Thymus (tissue), 11 donors: ENCODE measurements at regions not wholly inside any gene's neighbourhood (a gene's known extent, or its start where the extent isn't known, plus 50 kb on each side); places are given as distances from the start of the nearest gene placed in this dataset.

Source experiments
- DNase-seq, 9 donors: peaks; one replicate each; pipeline ENCODE4 v3.0.0-alpha.2; 2013; ENCODE audit warnings: low spot score in 9 of 9, low read depth in 6 of 9, missing footprints in 1 of 9
- H3K27ac ChIP-seq, 2 donors: one replicate each; pipeline ENCODE4 v1.5.1; 2013; ENCODE audit warnings: control low read depth in 1 of 2, low read depth in 1 of 2, low read length in 1 of 2, mild to moderate bottlenecking in 1 of 2, moderate library complexity in 1 of 2
- H3K27me3 ChIP-seq, 2 donors: one replicate each; pipeline ENCODE4 v1.5.1; 2013; ENCODE audit warnings: low read length in 1 of 2; ENCODE audit not compliant: control insufficient read depth in 2 of 2, insufficient read depth in 1 of 2
- H3K36me3 ChIP-seq, 2 donors: one replicate each; pipeline ENCODE4 v1.5.1; 2013; ENCODE audit warnings: low read length in 1 of 2, mild to moderate bottlenecking in 1 of 2, moderate library complexity in 1 of 2; ENCODE audit not compliant: control insufficient read depth in 2 of 2, insufficient read depth in 2 of 2
- H3K4me1 ChIP-seq, 2 donors: one replicate each; pipeline ENCODE4 v1.5.1; 2013; ENCODE audit warnings: low read length in 2 of 2; ENCODE audit not compliant: control insufficient read depth in 2 of 2, insufficient read depth in 2 of 2
- H3K4me3 ChIP-seq, 2 donors: one replicate each; pipeline ENCODE4 v1.5.1; 2013; ENCODE audit warnings: low read length in 2 of 2, control low read depth in 1 of 2, mild to moderate bottlenecking in 1 of 2
- H3K9me3 ChIP-seq, 2 donors: one replicate each; pipeline ENCODE4 v1.5.1; 2013; ENCODE audit warnings: low read length in 1 of 2, mild to moderate bottlenecking in 1 of 2; ENCODE audit not compliant: control insufficient read depth in 2 of 2, insufficient read depth in 1 of 2
- WGBS: extraction: QIAGEN DNeasy Blood & Tissue Kit; methylation state at CpG from one replicate; pipeline ENCODE4 v1.1.7; 2013; 5-methylcytosine and 5-hydroxymethylcytosine counted together
- donor health status: healthy.

DNA sequence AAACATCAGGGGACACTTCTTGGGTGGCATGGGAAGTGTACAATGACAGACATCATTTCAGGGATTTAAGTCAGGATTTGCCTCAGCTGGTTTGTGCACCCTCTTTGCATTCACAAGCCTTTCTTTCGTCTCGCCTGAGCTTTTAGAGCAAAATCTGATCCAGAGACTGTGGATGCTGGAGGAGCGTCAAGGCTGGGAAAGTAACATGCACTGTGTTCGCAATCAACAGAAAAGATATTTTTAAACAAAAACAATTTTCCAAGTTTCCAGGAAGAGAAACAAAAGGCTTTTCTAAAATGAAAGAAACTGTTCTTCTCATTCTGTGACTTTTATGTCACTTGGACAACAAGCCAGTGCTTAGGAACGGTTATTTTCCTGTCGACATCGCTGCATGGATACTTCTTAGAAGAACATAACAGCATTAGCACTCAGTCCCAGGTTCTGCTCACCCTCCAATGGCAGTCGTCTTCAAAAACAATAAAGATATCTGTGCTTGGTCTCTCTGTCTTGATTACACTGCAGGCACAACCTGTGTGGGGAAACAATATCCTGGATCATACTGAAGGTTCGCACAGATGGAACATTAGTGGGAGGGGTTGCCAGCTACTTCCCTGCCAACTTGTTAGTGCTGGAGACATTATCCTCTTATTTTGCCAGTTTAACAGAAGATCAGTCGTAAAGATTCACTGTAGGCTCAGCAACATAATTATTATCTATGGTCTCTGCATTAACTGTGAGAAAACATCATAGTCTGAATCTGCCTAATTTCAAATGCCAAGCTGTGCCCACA, 403.3 kb upstream of the ATP2B1 start:
- H3K4me1 ChIP-seq: no peaks in the 10 kb centered on the region
- H3K36me3 ChIP-seq: no peaks in the 10 kb centered on the region
- DNase-seq: no peak
- H3K9me3 ChIP-seq: no peaks in the 10 kb centered on the region
- H3K4me3 ChIP-seq: no peak overlapping the region
- H3K27me3 ChIP-seq: no peaks in the 10 kb centered on the region
- H3K27ac ChIP-seq: no peak overlapping the region
- WGBS: 96% methylated on average over 10 of the region's 10 CpGs

DNA sequence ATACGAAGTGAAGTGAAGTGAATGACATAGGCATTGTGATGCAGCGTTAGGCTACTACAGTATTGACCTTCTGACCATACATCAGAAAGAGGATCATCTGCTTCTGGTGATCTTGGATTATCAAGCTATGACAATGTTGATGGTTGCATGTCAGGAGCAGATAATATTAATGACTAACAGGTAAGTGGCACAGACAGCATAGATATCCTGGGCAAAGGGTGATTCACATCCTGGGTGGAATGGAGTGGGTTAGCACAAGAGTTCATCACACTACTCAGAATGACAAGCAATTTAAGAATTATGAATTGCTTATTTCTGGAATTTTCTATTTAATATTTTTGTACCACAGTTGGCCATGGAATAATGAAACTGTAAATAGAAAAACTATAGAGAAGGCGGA, 397.9 kb upstream of the ATP2B1 start:
- Histone ChIP-seq H3K36me3 (no peaks in the 10 kb centered on the region), H3K27ac (no peak overlapping the region), H3K9me3 (no peaks in the 10 kb centered on the region), H3K27me3 (no peaks in the 10 kb centered on the region), H3K4me1 (no peaks in the 10 kb centered on the region), H3K4me3 (no peak overlapping the region)
- WGBS: 99% methylated on average over 3 of the region's 3 CpGs
- DNase-seq: no peak

DNA sequence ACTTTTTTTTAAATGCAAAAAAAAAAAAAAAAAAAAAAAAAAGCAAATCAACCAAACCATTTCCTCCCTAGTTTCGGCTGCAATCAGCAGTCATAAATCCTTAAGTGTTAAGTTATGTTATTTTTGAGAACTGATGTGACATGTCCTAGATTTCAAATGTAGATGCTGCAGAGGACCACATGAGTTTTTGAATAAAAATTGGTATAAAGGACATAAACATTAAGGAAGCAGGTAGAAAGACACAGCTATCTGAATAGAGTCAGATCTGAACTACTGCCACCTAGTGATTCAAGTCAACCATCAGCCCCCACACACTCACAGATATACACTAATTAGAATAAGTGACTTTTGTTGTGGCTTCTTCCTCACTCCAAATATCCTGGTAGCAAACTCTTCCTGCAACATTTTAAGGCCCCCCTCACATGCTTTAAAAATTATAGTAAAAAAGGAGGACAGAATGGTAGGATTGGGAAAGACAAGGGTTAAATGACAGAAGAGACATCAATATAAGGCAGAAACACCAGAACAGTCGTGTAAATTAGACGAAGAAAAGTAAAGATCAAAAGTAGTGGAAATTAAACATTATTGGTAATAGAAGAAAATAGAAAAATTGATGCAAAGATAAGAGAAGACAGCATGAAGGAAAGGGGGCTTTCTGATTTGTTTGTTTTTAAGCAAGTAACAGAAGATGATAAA, 394.5 kb upstream of the ATP2B1 start:
- peak in 7 of 9 donors; percentile 22 to 75 (median 40) for DNase-seq
- H3K4me1 ChIP-seq: peaks cover 0 to 3% of the 10 kb centered on the region in 2 donors
- H3K9me3 ChIP-seq: no peaks in the 10 kb centered on the region
- no peaks in the 10 kb centered on the region for H3K36me3 ChIP-seq
- WGBS: 74% methylated on average over 3 of the region's 3 CpGs
- no peaks in the 10 kb centered on the region for H3K27me3 ChIP-seq
- H3K27ac ChIP-seq: no peak overlapping the region
- H3K4me3 ChIP-seq: no peak overlapping the region

DNA sequence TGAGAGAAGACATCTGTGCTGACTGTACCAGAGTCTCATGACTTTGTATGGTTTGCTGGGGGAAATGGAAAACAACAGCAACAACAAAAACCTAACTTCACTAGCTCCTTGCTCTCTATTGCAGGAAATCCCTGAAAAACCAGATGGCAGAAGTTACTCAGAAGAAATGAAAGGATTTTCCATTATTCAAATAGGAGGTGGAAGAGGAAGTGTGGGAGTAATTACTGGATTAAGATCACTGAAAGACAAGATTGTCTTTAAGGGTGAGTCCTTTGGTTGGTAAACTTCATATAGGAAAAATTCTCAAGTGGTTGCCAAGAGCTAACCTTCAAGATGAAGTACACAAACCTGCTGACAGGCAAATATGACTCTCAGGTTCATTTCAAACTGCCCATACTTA, 391.9 kb upstream of the ATP2B1 start:
- peak in 1 of 9 donors; percentile 32 for DNase-seq
- H3K4me1 ChIP-seq: peaks cover 0 to 3% of the 10 kb centered on the region in 2 donors
- no peaks in the 10 kb centered on the region for H3K9me3 ChIP-seq
- no peak overlapping the region for H3K4me3 ChIP-seq
- no peaks in the 10 kb centered on the region for H3K27me3 ChIP-seq
- H3K27ac ChIP-seq: no peak overlapping the region
- no peaks in the 10 kb centered on the region for H3K36me3 ChIP-seq

DNA sequence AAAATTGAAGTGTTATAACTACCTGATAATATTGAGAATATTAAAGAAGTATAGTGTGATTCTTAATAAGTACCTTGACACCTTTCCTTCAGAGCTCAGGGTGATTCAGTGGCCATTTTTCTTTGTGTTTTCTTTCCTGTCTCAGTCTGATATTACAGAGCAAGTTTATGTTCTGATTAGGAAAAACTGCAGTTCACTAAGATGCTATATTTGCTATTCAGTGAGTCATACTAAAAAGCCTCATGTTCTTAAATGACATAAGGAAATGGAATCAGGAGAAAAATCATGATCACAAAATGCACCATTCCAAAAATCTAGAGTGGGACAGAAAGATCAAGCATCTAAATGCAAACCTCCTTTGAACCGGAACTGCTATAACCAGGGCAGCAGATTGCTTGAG, 390.6 kb upstream of the ATP2B1 start:
- H3K4me3 ChIP-seq: no peak overlapping the region
- H3K36me3 ChIP-seq: no peaks in the 10 kb centered on the region
- no peaks in the 10 kb centered on the region for H3K9me3 ChIP-seq
- no peaks in the 10 kb centered on the region for H3K27me3 ChIP-seq
- no peak overlapping the region for H3K27ac ChIP-seq
- 100% methylated on average over 1 of the region's 1 CpG for WGBS
- peaks cover 0 to 3% of the 10 kb centered on the region in 2 donors for H3K4me1 ChIP-seq
- DNase-seq: no peak

DNA sequence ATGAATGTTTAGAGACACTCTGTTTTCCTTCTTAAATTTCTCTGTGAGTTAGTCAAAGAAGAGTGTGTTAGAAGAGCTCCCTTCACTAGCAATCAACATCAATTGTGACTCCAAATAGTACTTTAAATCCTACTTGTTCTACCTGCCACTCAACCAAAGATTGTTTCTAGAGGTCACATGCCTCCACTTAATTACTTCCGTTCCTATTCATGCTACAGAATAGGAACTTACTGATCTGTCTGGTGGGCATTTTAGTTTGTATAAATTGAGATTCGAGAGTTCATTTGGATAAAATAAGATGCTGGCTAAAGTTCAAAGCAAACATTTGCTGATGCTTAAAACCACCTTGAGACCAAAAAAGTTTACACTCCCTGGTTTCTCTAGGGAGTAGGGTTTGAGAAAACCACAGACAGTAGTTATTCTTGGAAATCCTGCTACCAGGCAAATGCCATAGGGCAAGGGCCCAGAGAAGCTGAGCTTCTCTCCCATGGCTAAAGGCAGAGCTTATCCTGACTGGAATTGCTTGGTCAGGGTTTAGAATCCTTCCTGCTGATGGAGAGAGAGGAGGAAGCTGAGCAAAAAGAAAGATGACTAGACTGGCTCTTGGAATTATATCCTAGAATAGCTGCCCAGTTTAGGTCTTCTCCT, 389.6 kb upstream of the ATP2B1 start:
- Histone ChIP-seq H3K27me3 (no peaks in the 10 kb centered on the region), H3K36me3 (no peaks in the 10 kb centered on the region), H3K27ac (no peak overlapping the region), H3K4me1 (peaks cover 0 to 3% of the 10 kb centered on the region in 2 donors), H3K4me3 (no peak overlapping the region), H3K9me3 (no peaks in the 10 kb centered on the region)
- 28% methylated on average over 2 of the region's 2 CpGs for WGBS
- DNase-seq: peak in 1 of 9 donors; percentile 16

DNA sequence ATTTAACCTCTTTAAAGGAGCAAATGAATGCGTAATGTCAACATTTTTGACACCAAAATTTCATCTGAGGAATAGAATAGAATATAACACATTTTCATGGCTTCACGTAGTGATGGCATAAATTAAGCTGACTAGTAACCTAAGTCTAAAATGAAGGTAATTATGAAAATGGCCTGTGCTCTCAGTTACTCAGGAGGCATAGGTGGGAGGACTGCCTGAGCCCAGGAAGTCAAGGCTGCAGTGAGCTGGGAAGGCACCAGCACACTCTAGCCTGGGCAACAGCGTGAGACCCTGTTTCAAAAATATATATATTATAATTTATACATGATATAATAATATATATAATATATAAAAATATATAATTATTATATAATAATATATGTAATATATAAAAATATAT, 383.2 kb upstream of the ATP2B1 start:
- Histone ChIP-seq H3K36me3 (no peaks in the 10 kb centered on the region), H3K4me1 (no peaks in the 10 kb centered on the region), H3K27me3 (no peaks in the 10 kb centered on the region), H3K9me3 (no peaks in the 10 kb centered on the region), H3K27ac (no peak overlapping the region), H3K4me3 (no peak overlapping the region)
- no peak for DNase-seq
- WGBS: 83% methylated on average over 3 of the region's 3 CpGs

DNA sequence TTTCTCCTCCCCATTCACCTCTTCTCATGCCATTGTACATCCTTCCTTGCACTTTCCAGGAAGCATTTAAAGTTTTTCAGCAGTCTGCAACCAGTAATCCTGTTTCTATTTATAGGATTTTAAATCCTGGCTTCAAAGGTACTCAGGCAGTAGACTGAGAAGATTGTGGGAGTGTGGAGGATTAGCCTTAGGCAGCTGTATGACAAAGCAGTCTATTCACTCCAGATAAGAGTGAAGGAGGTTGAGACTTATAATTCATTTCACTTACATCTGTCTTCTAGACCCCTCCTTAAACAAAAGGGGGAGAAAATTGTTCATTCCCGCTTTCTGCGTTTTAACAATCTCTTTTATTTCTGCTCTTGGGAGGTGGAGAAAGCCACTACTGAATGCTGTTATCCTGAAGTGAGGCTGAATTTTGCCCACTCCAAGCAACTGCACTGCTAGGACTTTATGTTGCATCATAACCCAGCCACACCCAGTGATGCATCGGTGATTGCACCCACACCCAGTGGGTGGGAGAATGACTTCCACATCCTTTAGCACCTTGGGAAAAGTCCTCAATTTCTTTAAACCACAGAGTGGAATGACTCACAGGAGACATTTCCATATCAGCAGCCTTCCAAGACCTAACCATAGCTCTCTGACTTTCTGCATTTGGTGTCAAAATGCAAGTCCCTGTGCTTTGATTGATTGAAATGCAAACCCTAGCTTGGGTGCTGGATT, 382.5 kb upstream of the ATP2B1 start:
- 93% methylated on average over 3 of the region's 3 CpGs for WGBS
- Histone ChIP-seq H3K4me3 (no peak overlapping the region), H3K27ac (no peak overlapping the region), H3K4me1 (no peaks in the 10 kb centered on the region), H3K36me3 (no peaks in the 10 kb centered on the region), H3K27me3 (no peaks in the 10 kb centered on the region), H3K9me3 (no peaks in the 10 kb centered on the region)
- peak in 1 of 9 donors; percentile 19 for DNase-seq

DNA sequence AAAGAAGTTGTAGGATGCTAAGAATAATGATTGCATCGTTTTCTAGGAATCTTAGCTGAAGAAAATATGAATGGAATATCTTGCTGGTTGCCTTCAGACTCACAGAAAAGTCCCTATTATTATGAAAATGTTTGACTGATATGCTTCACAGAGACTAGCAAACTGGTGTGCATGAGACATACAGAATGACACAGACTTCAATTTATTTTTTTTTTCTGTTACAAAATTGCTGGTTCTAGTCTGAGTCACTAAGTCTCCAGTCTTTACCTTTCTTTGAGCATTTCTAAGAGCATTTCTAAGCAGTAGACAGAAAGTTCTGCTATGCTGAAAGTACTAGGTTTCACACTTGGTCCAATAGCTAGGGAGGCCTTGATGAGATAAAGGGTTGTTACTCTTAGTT, 377.6 kb upstream of the ATP2B1 start:
- Histone ChIP-seq H3K4me3 (no peak overlapping the region), H3K36me3 (no peaks in the 10 kb centered on the region), H3K9me3 (no peaks in the 10 kb centered on the region), H3K27me3 (no peaks in the 10 kb centered on the region), H3K4me1 (no peaks in the 10 kb centered on the region), H3K27ac (no peak overlapping the region)
- 94% methylated on average over 1 of the region's 1 CpG for WGBS
- DNase-seq: no peak
